Liver (tissue), 7 donors: ENCODE measurements at regions not wholly inside any gene's neighbourhood (a gene's known extent, or its start where the extent isn't known, plus 50 kb on each side); places are given as distances from the start of the nearest gene placed in this dataset.

ENCODE experiments used
- DNase-seq: peaks from one replicate; pipeline ENCODE4 v3.0.0-alpha.2; 2017; ENCODE audit warnings: low spot score
- H3K27ac ChIP-seq, 2 donors: one replicate each; pipeline ENCODE4 v1.7.0; 2013; ENCODE audit warnings: inconsistent platforms in 2 of 2, low read length in 2 of 2, control low read depth in 1 of 2, low read depth in 1 of 2, mild to moderate bottlenecking in 1 of 2
- H3K27me3 ChIP-seq, 4 donors: one replicate each; pipeline versions ENCODE4 v1.6.1 to v1.7.0; 2013; ENCODE audit warnings: low read length in 3 of 4, inconsistent platforms in 1 of 4, mild to moderate bottlenecking in 1 of 4, moderate library complexity in 1 of 4; ENCODE audit not compliant: control insufficient read depth in 4 of 4, insufficient read depth in 4 of 4
- H3K36me3 ChIP-seq, 4 donors: one replicate each; pipeline versions ENCODE4 v1.6.1 to v1.7.0; 2013; ENCODE audit warnings: low read length in 3 of 4, mild to moderate bottlenecking in 3 of 4, low read depth in 1 of 4, moderate library complexity in 1 of 4; ENCODE audit not compliant: control insufficient read depth in 4 of 4, insufficient read depth in 3 of 4
- H3K4me1 ChIP-seq, 4 donors: one replicate each; pipeline versions ENCODE4 v1.6.1 to v1.7.0; 2013; ENCODE audit warnings: low read length in 3 of 4, mild to moderate bottlenecking in 3 of 4, moderate library complexity in 1 of 4; ENCODE audit not compliant: control insufficient read depth in 4 of 4, insufficient read depth in 4 of 4
- H3K4me3 ChIP-seq, 3 donors: one replicate each; pipeline versions ENCODE4 v1.6.1 to v1.7.0; 2013; ENCODE audit warnings: low read length in 3 of 3, control low read depth in 1 of 3, low read depth in 1 of 3, mild to moderate bottlenecking in 1 of 3
- H3K9ac ChIP-seq, 2 donors: one replicate each; pipeline ENCODE4 v1.7.0; 2013; ENCODE audit warnings: low read length in 2 of 2, mild to moderate bottlenecking in 2 of 2, moderate library complexity in 2 of 2, control low read depth in 1 of 2, low read depth in 1 of 2
- H3K9me3 ChIP-seq, 4 donors: one replicate each; pipeline versions ENCODE4 v1.6.1 to v1.7.0; 2013; ENCODE audit warnings: low read length in 3 of 4; ENCODE audit not compliant: control insufficient read depth in 4 of 4
- EGR1 ChIP-seq, 2 donors: IDR thresholded peaks; 2 replicates each; pipeline ENCODE4 v1.6.1; 2016 to 2018; ENCODE audit warnings: antibody characterized with exemption in 2 of 2, low read depth in 2 of 2
- FOXA1 ChIP-seq: IDR thresholded peaks from 2 replicates; pipeline ENCODE4 v1.6.1; 2016; ENCODE audit warnings: antibody characterized with exemption
- FOXA2 ChIP-seq: IDR thresholded peaks from 2 replicates; pipeline ENCODE4 v1.6.1; 2016; ENCODE audit warnings: antibody characterized with exemption
- GABPA ChIP-seq, 2 donors: IDR thresholded peaks in 1 of 2; conservative IDR thresholded peaks in 1 of 2; 2 replicates each; pipeline ENCODE4 v1.6.1; 2016; ENCODE audit warnings: antibody characterized with exemption in 2 of 2, mild to moderate bottlenecking in 1 of 2, moderate library complexity in 1 of 2
- HNF4A ChIP-seq, 2 donors: conservative IDR thresholded peaks; 2 replicates each; pipeline ENCODE4 v1.6.1; 2016; ENCODE audit warnings: antibody characterized with exemption in 2 of 2, mild to moderate bottlenecking in 2 of 2
- HNF4G ChIP-seq: IDR thresholded peaks from 2 replicates; pipeline ENCODE4 v1.6.1; 2016; ENCODE audit warnings: antibody characterized with exemption
- NR2F2 ChIP-seq: IDR thresholded peaks from 2 replicates; pipeline ENCODE4 v1.6.1; 2016; ENCODE audit warnings: antibody characterized with exemption
- RAD21 ChIP-seq, 2 donors: IDR thresholded peaks; 2 replicates each; pipeline ENCODE4 v1.6.1; 2016; ENCODE audit warnings: antibody characterized with exemption in 2 of 2, mild to moderate bottlenecking in 2 of 2
- RXRA ChIP-seq, 2 donors: IDR thresholded peaks; 2 replicates each; pipeline ENCODE4 v1.6.1; 2017 to 2018; ENCODE audit warnings: antibody characterized with exemption in 2 of 2, mild to moderate bottlenecking in 1 of 2
- SP1 ChIP-seq: IDR thresholded peaks from 2 replicates; pipeline ENCODE4 v1.6.1; 2018; ENCODE audit warnings: antibody characterized with exemption, mild to moderate bottlenecking
- TAF1 ChIP-seq: conservative IDR thresholded peaks from 2 replicates; pipeline ENCODE4 v1.6.1; 2016; ENCODE audit warnings: antibody characterized with exemption, mild to moderate bottlenecking
- YY1 ChIP-seq: IDR thresholded peaks from 2 replicates; pipeline ENCODE4 v1.6.1; 2016; ENCODE audit warnings: antibody characterized with exemption, mild to moderate bottlenecking
- WGBS: extraction: QIAGEN DNeasy Blood & Tissue Kit; methylation state at CpG from one replicate; pipeline ENCODE4 v1.1.7; 2013; 5-methylcytosine and 5-hydroxymethylcytosine counted together
- TF ChIP-seq, protein P1 (sequence below): IDR thresholded peaks from 2 replicates; pipeline ENCODE4 v1.6.1; 2016; ENCODE audit warnings: antibody characterized with exemption
- TF ChIP-seq, protein P2 (sequence below): IDR thresholded peaks from 2 replicates; pipeline ENCODE4 v1.6.1; 2016; ENCODE audit warnings: antibody characterized with exemption
- TF ChIP-seq, protein P3 (sequence below): IDR thresholded peaks from 2 replicates; pipeline ENCODE4 v1.6.1; 2016; ENCODE audit warnings: antibody characterized with exemption, mild to moderate bottlenecking
- TF ChIP-seq, protein P4 (sequence below): IDR thresholded peaks from 2 replicates; pipeline ENCODE4 v1.6.1; 2016; ENCODE audit warnings: antibody characterized with exemption
- donor health status: healthy.
- donor health status: healthy.
- donor health status: healthy.
- donor health status: healthy.

DNA sequence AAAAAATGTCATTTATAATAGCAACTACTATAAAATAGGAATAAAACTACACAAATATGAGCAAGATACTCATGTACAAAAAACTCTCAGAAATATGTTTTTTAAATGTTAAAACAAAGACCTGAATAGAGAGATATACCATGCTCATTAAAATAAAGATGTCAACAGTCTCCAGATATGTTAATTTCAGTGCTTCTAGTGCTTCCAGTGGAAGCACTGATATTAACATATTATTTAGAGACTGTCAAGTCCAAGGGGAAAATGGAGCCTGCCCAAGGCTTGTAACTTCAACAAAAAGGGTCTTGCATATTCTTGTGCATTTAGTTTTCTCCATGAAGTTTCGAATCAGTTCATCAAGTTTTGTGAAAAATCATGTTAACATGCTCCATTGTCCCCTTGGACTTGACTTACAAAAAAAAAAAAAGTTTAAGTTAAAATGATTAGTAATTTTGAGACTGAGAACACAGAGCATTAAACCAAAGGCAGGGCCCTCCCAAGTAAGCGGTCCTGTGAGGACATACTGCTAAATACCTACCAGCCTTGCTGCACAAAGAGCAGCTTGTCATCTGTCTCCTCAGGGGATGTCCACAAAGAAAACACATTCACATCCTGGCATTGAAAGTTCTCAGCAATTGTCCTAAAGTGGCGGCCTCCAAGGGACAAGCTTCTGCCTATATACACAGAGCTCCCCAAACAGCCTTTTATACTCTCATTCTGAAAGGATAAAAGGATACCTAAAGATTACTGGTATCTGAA is 501.9 kb upstream of the CHAC2 start:
- 65% methylated on average over 3 of the region's 3 CpGs for WGBS
- H3K4me1 ChIP-seq = no peaks in the 10 kb centered on the region

DNA sequence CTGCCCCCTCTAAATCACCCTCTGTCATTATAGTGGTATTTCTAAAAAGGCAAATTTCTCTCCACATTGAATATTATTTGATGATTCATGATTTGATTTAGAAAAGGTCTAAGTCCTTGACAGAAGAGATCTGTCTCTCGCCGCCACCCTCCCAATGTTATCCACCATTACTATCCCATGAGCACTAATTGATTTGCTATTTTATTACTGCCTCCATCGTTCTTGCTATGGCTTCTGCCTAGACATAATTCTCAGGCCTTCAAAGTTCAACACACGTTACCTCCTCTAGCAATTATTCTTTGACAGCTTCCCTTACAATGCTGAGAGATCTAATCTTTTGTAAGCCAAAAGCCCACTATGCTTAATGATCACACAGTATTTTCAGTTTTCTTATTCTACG is 507.0 kb upstream of the CHAC2 start:
- Histone ChIP-seq H3K27ac (no peak overlapping the region), H3K27me3 (no peaks in the 10 kb centered on the region), H3K9me3 (peaks cover 0 to 2% (median 1%) of the 10 kb centered on the region in 4 donors), H3K9ac (no peak overlapping the region), H3K4me3 (no peak overlapping the region), H3K4me1 (no peaks in the 10 kb centered on the region), H3K36me3 (no peaks in the 10 kb centered on the region)
- no peak for DNase-seq
- no peak for TF ChIP-seq EGR1 (IDR thresholded peaks at IDR 0.05; ENCODE audit: low read depth in 2 of 2)
- WGBS = 82% methylated on average over 5 of the region's 5 CpGs

More for the DNA sequence above, 501.9 kb upstream of the CHAC2 start:
- H3K9me3 ChIP-seq = no peaks in the 10 kb centered on the region
- H3K27me3 ChIP-seq = peaks cover 0 to 3% (median 0%) of the 10 kb centered on the region in 4 donors
- H3K36me3 ChIP-seq = no peaks in the 10 kb centered on the region
- TF ChIP-seq, protein P1, sequence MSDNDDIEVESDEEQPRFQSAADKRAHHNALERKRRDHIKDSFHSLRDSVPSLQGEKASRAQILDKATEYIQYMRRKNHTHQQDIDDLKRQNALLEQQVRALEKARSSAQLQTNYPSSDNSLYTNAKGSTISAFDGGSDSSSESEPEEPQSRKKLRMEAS = no peak
- TF ChIP-seq FOXA1 (no peak), FOXA2 (no peak), HNF4G (no peak), SP1 (no peak), EGR1 (IDR thresholded peaks at IDR 0.05; ENCODE audit: low read depth in 2 of 2) (no peak), RAD21 (IDR thresholded peaks at IDR 0.05) (no peak), NR2F2 (no peak), GABPA (IDR thresholded peaks at IDR 0.05 in 1 of 2, conservative IDR thresholded peaks at IDR 0.05 in 1 of 2) (no peak), HNF4A (conservative IDR thresholded peaks at IDR 0.05) (no peak), TAF1 (no peak), YY1 (no peak), RXRA (IDR thresholded peaks at IDR 0.05) (no peak)
- TF ChIP-seq, protein P2, sequence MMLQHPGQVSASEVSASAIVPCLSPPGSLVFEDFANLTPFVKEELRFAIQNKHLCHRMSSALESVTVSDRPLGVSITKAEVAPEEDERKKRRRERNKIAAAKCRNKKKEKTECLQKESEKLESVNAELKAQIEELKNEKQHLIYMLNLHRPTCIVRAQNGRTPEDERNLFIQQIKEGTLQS = no peak
- TF ChIP-seq, protein P3, sequence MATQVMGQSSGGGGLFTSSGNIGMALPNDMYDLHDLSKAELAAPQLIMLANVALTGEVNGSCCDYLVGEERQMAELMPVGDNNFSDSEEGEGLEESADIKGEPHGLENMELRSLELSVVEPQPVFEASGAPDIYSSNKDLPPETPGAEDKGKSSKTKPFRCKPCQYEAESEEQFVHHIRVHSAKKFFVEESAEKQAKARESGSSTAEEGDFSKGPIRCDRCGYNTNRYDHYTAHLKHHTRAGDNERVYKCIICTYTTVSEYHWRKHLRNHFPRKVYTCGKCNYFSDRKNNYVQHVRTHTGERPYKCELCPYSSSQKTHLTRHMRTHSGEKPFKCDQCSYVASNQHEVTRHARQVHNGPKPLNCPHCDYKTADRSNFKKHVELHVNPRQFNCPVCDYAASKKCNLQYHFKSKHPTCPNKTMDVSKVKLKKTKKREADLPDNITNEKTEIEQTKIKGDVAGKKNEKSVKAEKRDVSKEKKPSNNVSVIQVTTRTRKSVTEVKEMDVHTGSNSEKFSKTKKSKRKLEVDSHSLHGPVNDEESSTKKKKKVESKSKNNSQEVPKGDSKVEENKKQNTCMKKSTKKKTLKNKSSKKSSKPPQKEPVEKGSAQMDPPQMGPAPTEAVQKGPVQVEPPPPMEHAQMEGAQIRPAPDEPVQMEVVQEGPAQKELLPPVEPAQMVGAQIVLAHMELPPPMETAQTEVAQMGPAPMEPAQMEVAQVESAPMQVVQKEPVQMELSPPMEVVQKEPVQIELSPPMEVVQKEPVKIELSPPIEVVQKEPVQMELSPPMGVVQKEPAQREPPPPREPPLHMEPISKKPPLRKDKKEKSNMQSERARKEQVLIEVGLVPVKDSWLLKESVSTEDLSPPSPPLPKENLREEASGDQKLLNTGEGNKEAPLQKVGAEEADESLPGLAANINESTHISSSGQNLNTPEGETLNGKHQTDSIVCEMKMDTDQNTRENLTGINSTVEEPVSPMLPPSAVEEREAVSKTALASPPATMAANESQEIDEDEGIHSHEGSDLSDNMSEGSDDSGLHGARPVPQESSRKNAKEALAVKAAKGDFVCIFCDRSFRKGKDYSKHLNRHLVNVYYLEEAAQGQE = no peak
- TF ChIP-seq, protein P4, sequence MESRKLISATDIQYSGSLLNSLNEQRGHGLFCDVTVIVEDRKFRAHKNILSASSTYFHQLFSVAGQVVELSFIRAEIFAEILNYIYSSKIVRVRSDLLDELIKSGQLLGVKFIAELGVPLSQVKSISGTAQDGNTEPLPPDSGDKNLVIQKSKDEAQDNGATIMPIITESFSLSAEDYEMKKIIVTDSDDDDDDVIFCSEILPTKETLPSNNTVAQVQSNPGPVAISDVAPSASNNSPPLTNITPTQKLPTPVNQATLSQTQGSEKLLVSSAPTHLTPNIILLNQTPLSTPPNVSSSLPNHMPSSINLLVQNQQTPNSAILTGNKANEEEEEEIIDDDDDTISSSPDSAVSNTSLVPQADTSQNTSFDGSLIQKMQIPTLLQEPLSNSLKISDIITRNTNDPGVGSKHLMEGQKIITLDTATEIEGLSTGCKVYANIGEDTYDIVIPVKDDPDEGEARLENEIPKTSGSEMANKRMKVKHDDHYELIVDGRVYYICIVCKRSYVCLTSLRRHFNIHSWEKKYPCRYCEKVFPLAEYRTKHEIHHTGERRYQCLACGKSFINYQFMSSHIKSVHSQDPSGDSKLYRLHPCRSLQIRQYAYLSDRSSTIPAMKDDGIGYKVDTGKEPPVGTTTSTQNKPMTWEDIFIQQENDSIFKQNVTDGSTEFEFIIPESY = no peak
- DNase-seq = no peak
- H3K27ac ChIP-seq = no peak overlapping the region
- no peak overlapping the region for H3K9ac ChIP-seq
- no peak overlapping the region for H3K4me3 ChIP-seq
